ENCODE measurements at regions not wholly inside any gene's neighbourhood (a gene's known extent, or its start where the extent isn't known, plus 50 kb on each side); places are given as distances from the start of the nearest gene placed in this dataset.
"Not testable (repeated sequence)": the region's sequence is repeated elsewhere in the genome, so short reads cannot be mapped to it uniquely, and the experiment has no call there.

DNA sequence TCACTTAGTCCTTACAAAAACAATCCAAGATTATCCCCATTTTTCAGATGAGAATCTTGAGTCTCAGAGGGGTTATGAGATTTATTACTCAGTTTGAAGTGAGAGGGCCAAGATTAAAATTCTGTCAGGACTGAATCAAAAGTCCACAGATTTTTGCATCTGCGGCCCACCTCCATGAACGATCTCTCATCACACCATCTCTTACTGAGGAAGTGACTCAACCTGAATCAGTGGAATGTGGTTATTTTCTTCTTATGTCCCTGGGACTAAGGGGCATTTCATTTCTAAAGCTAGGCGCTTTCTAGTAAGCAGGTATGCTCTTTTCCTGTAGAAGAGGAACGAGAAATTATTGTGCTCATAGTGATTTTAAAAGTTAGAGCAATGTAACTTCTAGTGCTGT is 360.3 kb upstream of the SPHKAP start:
- no peak for DNase-seq
- intact Hi-C loops (cut with DNase I) = no loop called here

DNA sequence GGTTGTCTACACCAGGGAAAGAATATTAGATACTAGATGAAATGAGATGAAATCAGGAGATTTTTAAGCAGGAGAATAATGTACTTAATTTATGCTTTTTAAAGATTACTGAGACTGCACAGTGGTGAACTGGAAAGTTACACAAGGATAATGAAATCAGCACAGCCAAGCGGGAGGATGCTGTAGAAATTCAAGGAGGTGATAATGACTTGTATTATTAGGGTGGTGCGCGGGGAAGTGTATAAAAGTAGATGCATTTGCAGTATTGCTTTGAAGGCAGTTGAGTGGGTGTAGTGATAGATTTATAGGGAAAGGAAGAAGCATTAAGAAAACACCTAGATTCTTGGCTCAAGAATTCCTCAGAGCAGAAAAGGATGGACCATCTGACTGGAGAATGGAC is 359.5 kb upstream of the SPHKAP start:
- DNase-seq = no peak
- intact Hi-C loops (cut with DNase I) = no loop called here

DNA sequence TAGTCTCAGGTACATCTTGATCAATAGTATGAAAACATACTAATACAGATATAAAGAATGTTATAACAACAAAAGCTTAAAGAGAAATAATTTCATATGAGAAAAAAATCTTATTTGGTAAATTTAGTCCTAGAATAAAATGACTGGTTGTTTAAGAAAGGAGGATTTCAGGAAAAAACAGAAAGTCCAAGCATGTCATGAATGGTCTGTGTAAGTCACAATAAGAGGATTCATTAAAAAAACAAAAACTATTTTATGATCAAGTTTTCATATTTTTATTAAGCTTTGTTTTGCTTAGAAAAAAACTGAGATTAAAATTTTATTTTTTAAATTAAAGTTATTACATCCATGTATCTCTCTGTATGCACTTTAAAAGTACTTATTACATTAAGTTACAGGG is 353.9 kb upstream of the SPHKAP start:
- no peak for DNase-seq
- intact Hi-C loops (cut with DNase I) = no loop called here

DNA sequence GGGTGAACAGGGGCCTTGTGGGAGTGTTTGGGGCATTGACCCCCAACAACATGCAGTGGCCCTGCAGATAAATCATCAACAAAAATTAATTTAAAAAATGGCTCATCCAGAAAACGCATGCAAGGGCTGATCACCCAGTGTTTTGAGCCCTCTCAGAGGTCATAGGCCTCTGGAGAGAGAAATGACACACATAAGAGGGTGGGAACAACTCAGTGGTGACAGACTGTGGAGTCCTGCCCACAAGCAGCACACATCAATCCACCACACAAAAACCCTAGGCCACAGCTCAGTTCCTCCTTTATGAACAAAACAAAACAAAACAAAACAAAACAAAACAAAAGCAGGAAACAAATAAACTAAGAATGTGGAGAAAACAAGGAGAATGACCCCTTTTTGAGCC is 351.7 kb upstream of the SPHKAP start:
- intact Hi-C loops (cut with DNase I) = no loop called here
- DNase-seq = no peak

DNA sequence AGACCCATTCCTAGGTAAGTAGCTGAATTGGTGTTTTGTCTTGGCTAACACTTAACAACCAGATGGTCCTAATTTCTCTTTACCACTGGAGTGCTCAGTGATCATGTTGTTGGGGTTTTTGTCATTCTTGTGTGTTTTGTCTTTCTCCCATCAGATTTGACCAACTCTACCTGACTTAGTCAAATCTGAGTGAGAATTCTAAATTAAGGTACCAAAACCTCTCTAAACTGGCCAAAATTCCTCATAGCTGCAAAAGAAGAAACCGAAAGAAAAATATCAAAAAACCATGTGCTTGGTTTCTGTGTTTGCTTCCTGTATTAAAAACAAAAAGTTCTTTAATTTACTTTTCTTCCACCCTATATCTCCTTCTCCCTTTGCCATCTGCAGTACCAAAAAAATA is 350.7 kb upstream of the SPHKAP start:
- intact Hi-C loops (cut with DNase I) = no loop called here
- no peak for DNase-seq

DNA sequence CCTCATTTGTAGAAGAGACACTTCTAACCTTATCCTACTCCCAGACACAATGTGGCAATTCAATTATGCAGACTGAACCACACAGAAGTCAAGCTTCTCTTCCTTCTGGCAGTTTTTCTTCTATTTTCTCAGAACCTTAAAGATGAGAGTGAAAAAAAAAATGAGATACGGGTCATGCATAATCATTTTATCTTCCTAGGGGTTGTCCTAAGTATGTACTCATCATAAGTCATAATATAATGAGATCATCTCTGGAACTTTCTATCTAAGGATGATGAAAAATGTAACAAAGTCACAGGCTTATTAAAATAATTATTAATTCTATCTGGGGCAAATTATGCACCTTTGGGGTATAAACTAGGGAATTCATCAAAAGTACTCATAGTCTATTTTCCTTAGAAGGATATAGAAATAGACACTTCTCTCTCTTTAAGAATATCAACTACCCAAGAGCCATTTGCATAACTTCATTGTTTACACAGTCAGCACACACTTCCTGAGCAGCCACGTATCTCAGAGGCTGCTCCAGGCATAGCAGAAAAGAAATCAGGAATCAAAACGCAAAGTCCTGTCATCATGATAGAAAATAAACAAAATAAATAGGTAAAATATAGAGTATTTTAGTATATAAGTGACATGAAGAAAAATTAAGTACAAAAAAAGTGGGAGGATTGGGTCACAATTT is 345.9 kb upstream of the SPHKAP start:
- DNase-seq = no peak
- intact Hi-C loops (cut with DNase I) = no loop called here

DNA sequence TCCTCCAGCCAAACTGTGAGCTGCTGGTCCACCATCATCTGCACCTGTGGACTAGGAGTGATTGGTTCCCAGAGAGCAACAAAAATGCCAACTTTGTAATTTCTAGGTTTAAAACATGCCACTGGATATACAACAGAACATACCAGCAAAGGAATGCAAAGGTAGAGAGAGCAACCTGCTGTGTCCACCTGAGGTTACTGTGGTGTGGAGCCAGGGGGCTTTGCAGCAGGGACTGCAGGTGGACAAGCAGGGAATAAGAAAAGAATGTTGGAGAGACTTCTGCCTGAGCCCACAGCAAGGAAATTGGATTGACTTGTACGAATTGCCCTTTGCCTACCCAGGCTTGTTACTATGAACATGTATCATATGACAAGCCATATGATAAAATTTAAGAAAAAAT is 345.2 kb upstream of the SPHKAP start:
- intact Hi-C loops (cut with DNase I) = no loop called here
- no peak for DNase-seq

DNA sequence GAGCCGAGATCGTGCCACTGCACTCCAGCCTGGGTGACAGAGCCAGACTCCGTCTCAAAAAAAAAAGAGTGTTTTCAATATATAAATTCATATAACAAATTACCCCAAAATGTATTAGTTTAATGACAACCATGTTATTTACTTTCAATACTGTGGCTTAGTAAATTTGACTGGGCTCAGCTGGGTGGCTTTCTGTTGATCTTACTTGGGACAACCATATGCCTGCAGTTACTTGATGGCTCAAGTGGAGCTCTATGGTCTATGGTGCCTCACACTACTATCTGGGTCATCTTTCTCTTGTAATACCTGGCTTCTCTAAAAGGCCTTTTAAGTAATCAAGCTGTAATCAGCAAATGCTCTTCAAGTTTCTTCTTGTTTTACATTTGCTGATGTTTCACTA is 341.5 kb upstream of the SPHKAP start:
- no peak for DNase-seq
- intact Hi-C loops (cut with DNase I) = no loop called here

DNA sequence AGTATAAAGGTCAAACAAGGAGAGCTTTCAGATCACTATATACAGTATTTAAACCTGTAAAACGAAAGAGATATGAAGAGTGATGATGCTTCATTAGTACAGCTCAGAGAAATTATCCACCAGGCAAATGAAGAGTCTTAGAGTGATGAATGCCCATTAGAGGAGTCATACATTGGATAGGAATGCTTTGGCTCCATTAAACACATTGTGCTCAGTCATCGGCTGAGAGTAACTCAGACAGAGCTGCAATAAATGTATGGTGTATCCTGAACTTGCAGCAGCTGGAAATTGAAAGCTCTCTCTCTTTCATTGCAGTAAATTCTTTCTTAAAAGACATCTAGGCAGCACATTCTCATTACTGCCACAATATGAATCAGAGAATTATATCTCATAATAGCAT is 340.8 kb upstream of the SPHKAP start:
- intact Hi-C loops (cut with DNase I) = no loop called here
- DNase-seq = no peak

DNA sequence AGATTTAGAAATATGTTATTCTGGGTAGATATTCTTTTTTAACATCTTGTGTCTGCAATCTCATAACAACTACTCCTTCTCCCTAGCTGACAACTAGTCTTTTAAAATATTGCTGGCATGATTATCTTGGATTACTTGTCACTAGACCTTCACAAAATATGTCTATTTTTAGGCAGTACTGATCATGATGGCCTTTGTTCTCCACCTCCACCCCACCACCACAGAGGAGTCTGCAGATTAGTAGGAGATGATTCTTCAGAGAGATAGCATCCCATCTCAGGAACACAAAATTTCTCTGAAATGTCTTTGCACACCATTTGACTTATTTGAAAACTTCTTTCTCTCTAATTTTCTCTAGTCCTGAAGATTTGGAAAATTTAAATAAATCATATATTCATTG is 338.1 kb upstream of the SPHKAP start:
- no peak for DNase-seq
- intact Hi-C loops (cut with DNase I) = no loop called here

DNA sequence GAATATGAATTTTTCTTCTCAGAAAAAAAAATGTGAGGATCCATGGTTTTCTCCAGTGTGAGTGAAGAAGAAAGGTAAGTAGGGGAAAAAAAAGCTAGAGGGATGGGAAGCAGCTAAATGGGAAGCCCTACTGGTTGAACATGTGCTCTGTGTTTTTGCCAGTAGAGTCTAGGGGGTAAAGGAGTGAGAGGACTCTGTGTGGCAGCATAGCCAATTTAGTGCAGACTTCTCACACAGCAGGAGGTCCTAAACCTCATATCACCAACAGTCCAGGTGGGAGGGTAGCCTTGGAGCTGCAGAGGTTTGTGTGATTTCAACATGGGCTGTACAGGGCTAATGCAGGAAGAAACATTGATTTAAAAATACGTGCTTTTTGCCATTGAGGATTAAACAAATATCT is 334.5 kb upstream of the SPHKAP start:
- intact Hi-C loops (cut with DNase I) = no loop called here
- no peak for DNase-seq

DNA sequence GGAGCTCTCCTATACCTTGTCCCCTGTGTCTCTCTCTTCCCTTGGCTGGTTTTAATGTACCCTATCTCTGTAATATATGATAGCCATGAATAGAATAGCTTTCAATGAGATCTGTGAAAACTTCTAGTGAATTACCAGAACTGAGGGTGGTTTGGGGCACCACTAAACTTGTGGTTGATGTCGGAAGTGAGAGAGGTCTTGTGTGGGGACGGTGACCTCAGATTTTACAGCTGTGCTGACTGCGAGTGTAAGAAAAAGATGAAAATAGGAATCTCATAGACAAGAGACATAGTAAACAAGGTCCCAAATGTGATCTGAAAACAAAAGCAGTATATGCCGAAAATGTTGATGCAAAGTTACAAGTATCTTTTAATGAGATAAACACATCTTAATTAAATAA is 332.0 kb upstream of the SPHKAP start:
- DNase-seq; intact Hi-C loops (cut with DNase I): not testable (repeated sequence)

DNA sequence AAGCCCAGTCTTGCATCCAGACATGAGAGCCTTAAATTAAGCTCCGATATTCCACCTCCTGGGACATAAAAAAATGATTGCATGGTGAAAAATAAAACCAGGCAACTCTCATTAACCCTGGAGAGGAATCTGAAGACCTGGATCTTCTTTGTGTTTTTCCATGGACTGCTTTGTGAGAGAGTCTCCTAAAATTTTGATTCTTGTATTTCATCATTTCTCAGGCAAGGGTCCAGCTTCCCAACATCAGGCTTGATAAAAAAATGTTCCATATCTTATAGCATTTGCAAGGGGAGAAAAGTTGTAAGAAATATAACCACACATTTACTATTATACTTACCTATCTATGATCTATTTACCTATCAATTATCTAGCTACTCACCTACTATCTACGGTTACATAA is 327.5 kb upstream of the SPHKAP start:
- intact Hi-C loops (cut with DNase I) = no loop called here
- DNase-seq = no peak

DNA sequence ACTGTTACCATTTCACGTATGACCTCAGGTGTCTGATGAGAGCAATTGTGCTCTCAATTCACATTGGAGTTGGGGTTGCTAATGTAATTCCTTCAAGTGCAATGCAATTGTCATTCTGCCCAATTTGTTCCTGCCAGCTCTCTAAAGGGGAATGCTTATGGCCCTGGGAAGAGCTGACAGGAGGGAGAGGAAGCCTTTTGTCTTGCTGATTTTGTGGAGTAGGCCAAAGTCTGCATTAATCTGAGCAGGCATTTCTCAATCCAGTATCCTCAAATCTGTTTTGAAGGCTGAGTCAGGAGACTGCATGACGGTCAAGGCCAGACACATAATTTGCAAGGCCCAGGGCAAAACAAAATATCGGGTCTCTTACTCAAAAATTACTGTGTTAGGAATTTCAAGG is 326.4 kb upstream of the SPHKAP start:
- no peak for DNase-seq
- intact Hi-C loops (cut with DNase I) = no loop called here

DNA sequence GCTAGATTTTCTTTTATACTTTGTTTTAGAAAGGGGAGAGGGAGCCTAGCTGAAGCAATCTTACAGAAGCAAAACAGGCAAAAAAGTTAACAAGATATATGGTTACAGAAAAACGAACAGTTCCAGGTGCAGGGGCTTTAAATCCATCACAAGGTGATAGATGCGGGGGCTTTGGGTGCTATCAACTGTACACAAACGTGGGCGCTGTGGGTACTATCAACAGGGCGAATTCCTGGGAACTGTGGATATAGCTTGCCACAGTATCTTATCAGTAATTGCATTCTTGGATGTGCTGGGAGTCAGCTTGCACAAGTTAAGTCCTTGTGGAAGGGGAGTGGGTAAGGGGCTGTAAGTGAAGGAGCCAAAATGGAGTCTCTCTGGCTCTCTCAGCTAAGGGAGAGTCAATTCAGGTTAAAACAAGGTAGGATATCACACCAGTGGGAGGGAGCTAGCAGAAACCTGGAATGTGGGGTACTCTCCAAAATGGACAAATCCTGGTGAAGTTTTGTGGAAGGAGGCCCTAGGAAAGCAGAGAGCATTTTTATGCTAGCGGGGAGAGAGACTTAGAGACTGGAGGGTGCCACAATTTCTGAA is 325.8 kb upstream of the SPHKAP start:
- no peak for DNase-seq
- intact Hi-C loops (cut with DNase I) = no loop called here

DNA sequence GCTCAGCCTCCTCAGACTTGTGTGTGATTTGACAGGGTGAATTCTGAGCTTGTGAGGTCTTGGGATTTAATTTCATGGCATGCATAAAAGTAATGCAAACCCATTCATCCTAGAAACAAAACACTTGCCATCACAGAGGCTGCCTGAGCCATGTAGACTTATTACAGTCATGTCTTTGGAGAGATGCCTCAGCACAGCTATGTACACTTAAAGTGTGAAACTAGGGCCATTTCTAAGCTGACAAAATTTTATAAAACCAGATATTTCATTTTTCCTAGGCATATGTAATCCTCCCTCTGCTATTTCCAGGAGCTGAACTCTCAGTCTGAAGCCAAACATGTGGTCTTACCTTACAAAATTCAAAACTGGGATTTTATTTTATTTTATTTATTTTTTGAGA is 322.2 kb upstream of the SPHKAP start:
- intact Hi-C loops (cut with DNase I) = no loop called here
- DNase-seq = no peak

DNA sequence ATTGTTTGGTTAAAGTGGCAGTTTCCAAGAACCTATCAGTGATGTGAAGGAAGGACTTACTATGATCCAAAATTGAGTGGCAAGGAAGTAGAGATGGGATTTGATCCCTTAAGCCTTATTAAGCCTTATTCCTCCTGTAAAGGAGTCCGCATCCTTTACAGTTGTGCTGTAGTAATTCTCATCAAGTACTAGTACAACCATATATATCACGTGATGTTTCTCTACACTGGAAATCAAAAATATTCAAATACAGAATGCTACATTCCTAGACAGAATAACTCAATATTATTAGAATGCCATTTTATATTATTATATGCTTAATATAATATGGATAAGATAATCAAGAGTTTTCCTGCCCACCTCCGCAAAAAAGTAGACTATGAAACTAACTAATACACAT is 312.4 kb upstream of the SPHKAP start:
- intact Hi-C loops (cut with DNase I) = no loop called here

DNA sequence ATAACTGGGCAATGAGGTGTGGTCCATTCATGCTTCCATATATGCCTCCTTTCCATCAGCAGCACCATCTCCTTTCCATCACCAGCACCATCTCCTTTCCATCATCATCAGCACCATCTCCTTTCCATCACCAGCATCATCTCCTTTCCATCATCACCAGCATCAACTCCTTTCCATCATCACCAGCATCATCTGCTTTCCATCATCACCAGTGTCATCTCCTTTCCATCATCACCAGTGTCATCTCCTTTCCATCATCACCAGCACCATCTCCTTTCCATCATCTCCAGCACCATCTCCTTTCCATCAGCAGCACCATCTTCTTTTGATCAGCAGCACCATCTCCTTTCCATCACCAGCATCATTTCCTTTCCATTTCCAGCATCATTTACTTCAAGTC is 297.5 kb upstream of the SPHKAP start:
- intact Hi-C loops (cut with DNase I) = no loop called here
- no peak for DNase-seq

More for the DNA sequence above, 312.4 kb upstream of the SPHKAP start:
- DNase-seq = no peak

DNA sequence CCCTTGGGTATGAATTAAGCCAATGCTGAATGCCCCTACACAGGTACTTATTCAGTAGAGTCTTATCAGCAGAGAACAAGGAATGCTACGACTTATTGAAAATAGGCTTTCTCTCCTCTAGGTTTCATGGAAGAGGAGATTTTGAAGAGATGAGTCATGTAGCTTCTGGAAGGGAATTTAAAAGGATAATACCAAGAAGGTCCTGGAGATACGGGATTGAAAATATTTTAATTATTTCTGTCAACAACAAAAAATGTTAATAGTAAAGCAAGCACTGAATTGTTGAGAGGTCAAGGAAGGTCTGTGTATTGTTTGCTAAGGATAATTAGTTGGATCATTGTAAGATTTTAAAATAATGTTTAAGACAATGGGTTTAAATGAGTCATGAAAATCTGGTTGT is 293.0 kb upstream of the SPHKAP start:
- intact Hi-C loops (cut with DNase I) = no loop called here
- no peak for DNase-seq

DNA sequence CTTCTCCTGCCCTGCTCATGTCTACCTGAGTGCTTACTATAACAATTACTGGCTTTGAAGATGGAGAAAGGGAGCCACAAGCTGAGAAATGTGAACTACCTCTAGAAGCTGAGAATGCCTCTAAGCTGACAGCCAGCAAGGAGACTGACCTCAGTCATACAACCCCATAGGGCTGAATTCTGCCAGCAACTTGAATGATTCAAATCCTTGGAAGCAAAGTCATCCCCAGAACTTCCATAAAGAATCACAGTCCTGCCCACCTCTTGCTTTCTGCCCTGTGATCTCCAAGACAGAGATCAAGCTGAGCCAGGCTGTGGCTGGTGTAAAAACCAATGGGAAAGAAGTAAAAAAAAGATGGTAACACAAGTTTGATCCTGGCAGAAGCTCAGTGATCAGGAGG is 288.2 kb upstream of the SPHKAP start:
- intact Hi-C loops (cut with DNase I) = no loop called here
- no peak for DNase-seq

DNA sequence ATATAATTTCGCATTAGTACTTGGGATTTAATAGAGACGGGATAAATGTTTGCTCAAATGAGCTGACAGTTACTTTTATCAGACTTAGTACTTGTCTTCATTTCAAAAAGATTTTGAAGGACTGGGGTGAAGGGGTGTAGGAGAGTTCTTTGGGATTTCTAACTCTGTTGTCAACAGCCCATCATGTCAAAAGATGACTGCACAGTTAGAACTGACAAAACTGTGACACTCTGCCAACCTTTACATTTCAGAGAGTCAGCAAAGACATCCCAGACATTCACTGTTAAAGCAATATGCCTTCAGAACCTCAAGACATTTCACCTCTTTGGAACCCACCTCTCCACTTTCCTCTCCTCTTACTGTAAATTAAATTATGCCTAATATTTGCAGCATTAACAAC is 285.4 kb upstream of the SPHKAP start:
- no peak for DNase-seq
- intact Hi-C loops (cut with DNase I) = no loop called here

DNA sequence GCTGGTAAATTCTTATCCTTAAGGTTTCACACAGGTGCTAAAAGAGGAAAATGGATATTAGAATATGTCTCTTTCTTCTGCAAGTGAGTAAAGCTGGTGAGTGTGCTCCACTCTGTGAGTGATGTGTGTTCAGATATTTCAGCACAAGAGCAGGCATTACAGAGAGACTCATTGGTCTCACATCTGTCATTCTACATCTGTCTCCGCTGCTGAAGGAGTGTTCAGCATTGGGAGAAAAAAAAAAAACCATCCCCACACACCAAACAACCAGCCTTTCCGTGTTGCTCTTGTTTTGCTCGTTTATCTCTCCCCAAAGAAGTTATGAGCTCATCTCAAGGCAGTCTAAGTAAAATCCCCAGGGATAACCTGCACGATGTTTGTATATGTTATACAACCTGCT is 283.9 kb upstream of the SPHKAP start:
- intact Hi-C loops (cut with DNase I) = no loop called here
- DNase-seq = no peak

DNA sequence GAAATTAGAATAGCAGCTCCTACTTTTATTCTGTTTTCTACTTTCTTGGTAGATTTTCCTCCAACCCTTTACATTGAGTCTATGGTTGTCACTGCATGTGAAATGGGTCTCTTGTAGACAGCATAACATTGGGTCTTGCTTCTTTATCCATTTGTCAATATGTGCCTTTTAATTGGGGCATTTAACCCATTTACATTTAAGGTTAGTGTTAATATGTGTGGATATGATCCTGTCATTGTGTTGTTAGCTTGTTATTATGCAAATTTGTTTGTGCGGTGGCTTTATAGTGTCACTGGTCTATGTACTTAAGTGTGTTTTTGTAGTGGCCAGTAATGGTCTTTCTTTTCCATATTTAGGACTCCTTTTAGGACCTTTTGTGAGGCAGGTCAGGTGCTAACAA is 276.9 kb upstream of the SPHKAP start:
- no peak for DNase-seq
- intact Hi-C loops (cut with DNase I) = no loop called here

All from posterior cingulate gyrus (tissue), 11 donors.